ENCODE measurements at regions not wholly inside any gene's neighbourhood (a gene's known extent, or its start where the extent isn't known, plus 50 kb on each side); places are given as distances from the start of the nearest gene placed in this dataset.

- no peaks in the 10 kb centered on the region for H3K4me1 ChIP-seq (ENCODE audit: low read length)
- no peak for DNase-seq
- no peak overlapping the region for H3K4me2 ChIP-seq (ENCODE audit: low read depth, low read length, poor library complexity, severe bottlenecking)
- no peak overlapping the region for H3K27ac ChIP-seq (ENCODE audit: low read length)
- no peaks in the 10 kb centered on the region for H3K27me3 ChIP-seq (ENCODE audit: low read length)
- H3K9ac ChIP-seq (ENCODE audit: low read length): no peak overlapping the region
- H3K4me3 ChIP-seq (ENCODE audit: low read length): no peak overlapping the region
- H3K9me2 ChIP-seq (replicated peaks; ENCODE audit: insufficient read depth, low read length): no peaks in the 10 kb centered on the region
- H3K36me3 ChIP-seq (ENCODE audit: insufficient read depth, low read length): no peaks in the 10 kb centered on the region
- no peak overlapping the region for H2AFZ ChIP-seq (ENCODE audit: low read length)
- peaks cover 13% of the 10 kb centered on the region for H3K9me3 ChIP-seq (ENCODE audit: low read length)
- no peaks in the 10 kb centered on the region for H3K79me2 ChIP-seq (ENCODE audit: low read length)
- no peaks in the 10 kb centered on the region for H4K20me1 ChIP-seq (ENCODE audit: insufficient read depth, low read depth, low read length)
Observed at GRCh38 chr15:47136236-47136635, 581.1 kb upstream of the SEMA6D start.

- Histone ChIP-seq H3K27me3 (ENCODE audit: low read length) (no peaks in the 10 kb centered on the region), H3K9me3 (ENCODE audit: low read length) (peaks cover 25% of the 10 kb centered on the region), H2AFZ (ENCODE audit: low read length) (no peak overlapping the region), H3K4me3 (ENCODE audit: low read length) (no peak overlapping the region), H3K27ac (ENCODE audit: low read length) (no peak overlapping the region), H3K4me2 (ENCODE audit: low read depth, low read length, poor library complexity, severe bottlenecking) (no peak overlapping the region), H4K20me1 (ENCODE audit: insufficient read depth, low read depth, low read length) (no peaks in the 10 kb centered on the region), H3K9me2 (replicated peaks; ENCODE audit: insufficient read depth, low read length) (no peaks in the 10 kb centered on the region), H3K4me1 (ENCODE audit: low read length) (no peaks in the 10 kb centered on the region), H3K9ac (ENCODE audit: low read length) (no peak overlapping the region), H3K36me3 (ENCODE audit: insufficient read depth, low read length) (no peaks in the 10 kb centered on the region), H3K79me2 (ENCODE audit: low read length) (no peaks in the 10 kb centered on the region)
- DNase-seq: no peak
Observed at GRCh38 chr15:47139965-47140364, 577.3 kb upstream of the SEMA6D start.

GRCh38 chr15:47157827-47158226, 559.5 kb upstream of the SEMA6D start:
- no peaks in the 10 kb centered on the region for H4K20me1 ChIP-seq (ENCODE audit: insufficient read depth, low read depth, low read length)
- no peak for DNase-seq
- no peak overlapping the region for H3K9ac ChIP-seq (ENCODE audit: low read length)
- no peaks in the 10 kb centered on the region for H3K79me2 ChIP-seq (ENCODE audit: low read length)
- H3K4me1 ChIP-seq (ENCODE audit: low read length): no peaks in the 10 kb centered on the region
- no peak overlapping the region for H3K4me3 ChIP-seq (ENCODE audit: low read length)
- H3K27me3 ChIP-seq (ENCODE audit: low read length): no peaks in the 10 kb centered on the region
- H3K27ac ChIP-seq (ENCODE audit: low read length): no peak overlapping the region
- no peak overlapping the region for H2AFZ ChIP-seq (ENCODE audit: low read length)
- H3K9me2 ChIP-seq (replicated peaks; ENCODE audit: insufficient read depth, low read length): no peaks in the 10 kb centered on the region
- no peaks in the 10 kb centered on the region for H3K36me3 ChIP-seq (ENCODE audit: insufficient read depth, low read length)
- H3K9me3 ChIP-seq (ENCODE audit: low read length): peaks cover 26% of the 10 kb centered on the region
- no peak overlapping the region for H3K4me2 ChIP-seq (ENCODE audit: low read depth, low read length, poor library complexity, severe bottlenecking)

- Histone ChIP-seq H3K79me2 (ENCODE audit: low read length) (no peaks in the 10 kb centered on the region), H3K9ac (ENCODE audit: low read length) (no peak overlapping the region), H3K27me3 (ENCODE audit: low read length) (no peaks in the 10 kb centered on the region), H3K27ac (ENCODE audit: low read length) (no peak overlapping the region), H3K4me1 (ENCODE audit: low read length) (no peaks in the 10 kb centered on the region), H3K4me3 (ENCODE audit: low read length) (no peak overlapping the region), H3K9me3 (ENCODE audit: low read length) (peaks cover 24% of the 10 kb centered on the region), H3K36me3 (ENCODE audit: insufficient read depth, low read length) (no peaks in the 10 kb centered on the region), H4K20me1 (ENCODE audit: insufficient read depth, low read depth, low read length) (no peaks in the 10 kb centered on the region), H3K4me2 (ENCODE audit: low read depth, low read length, poor library complexity, severe bottlenecking) (no peak overlapping the region), H3K9me2 (replicated peaks; ENCODE audit: insufficient read depth, low read length) (no peaks in the 10 kb centered on the region), H2AFZ (ENCODE audit: low read length) (no peak overlapping the region)
- DNase-seq: no peak
Observed at GRCh38 chr15:47158573-47158972, 558.7 kb upstream of the SEMA6D start.

GRCh38 chr15:47177177-47177576, 540.1 kb upstream of the SEMA6D start:
- Histone ChIP-seq H3K4me3 (ENCODE audit: low read length) (no peak overlapping the region), H3K27ac (ENCODE audit: low read length) (no peak overlapping the region), H3K79me2 (ENCODE audit: low read length) (no peaks in the 10 kb centered on the region), H3K4me2 (ENCODE audit: low read depth, low read length, poor library complexity, severe bottlenecking) (no peak overlapping the region), H3K36me3 (ENCODE audit: insufficient read depth, low read length) (no peaks in the 10 kb centered on the region), H3K9me2 (replicated peaks; ENCODE audit: insufficient read depth, low read length) (no peaks in the 10 kb centered on the region), H2AFZ (ENCODE audit: low read length) (no peak overlapping the region), H3K9ac (ENCODE audit: low read length) (no peak overlapping the region), H3K27me3 (ENCODE audit: low read length) (no peaks in the 10 kb centered on the region), H4K20me1 (ENCODE audit: insufficient read depth, low read depth, low read length) (no peaks in the 10 kb centered on the region), H3K9me3 (ENCODE audit: low read length) (peaks cover 34% of the 10 kb centered on the region), H3K4me1 (ENCODE audit: low read length) (no peaks in the 10 kb centered on the region)
- no peak for DNase-seq

- Histone ChIP-seq H3K79me2 (ENCODE audit: low read length) (no peaks in the 10 kb centered on the region), H2AFZ (ENCODE audit: low read length) (no peak overlapping the region), H3K9me2 (replicated peaks; ENCODE audit: insufficient read depth, low read length) (no peaks in the 10 kb centered on the region), H3K27ac (ENCODE audit: low read length) (no peak overlapping the region), H3K27me3 (ENCODE audit: low read length) (no peaks in the 10 kb centered on the region), H3K4me1 (ENCODE audit: low read length) (no peaks in the 10 kb centered on the region), H3K9ac (ENCODE audit: low read length) (no peak overlapping the region), H3K4me2 (ENCODE audit: low read depth, low read length, poor library complexity, severe bottlenecking) (no peak overlapping the region), H3K4me3 (ENCODE audit: low read length) (no peak overlapping the region), H4K20me1 (ENCODE audit: insufficient read depth, low read depth, low read length) (no peaks in the 10 kb centered on the region), H3K9me3 (ENCODE audit: low read length) (peaks cover 38% of the 10 kb centered on the region), H3K36me3 (ENCODE audit: insufficient read depth, low read length) (no peaks in the 10 kb centered on the region)
- DNase-seq: no peak
Observed at GRCh38 chr15:47179988-47180387, 537.3 kb upstream of the SEMA6D start.

- no peak overlapping the region for H3K9ac ChIP-seq (ENCODE audit: low read length)
- no peak overlapping the region for H3K4me2 ChIP-seq (ENCODE audit: low read depth, low read length, poor library complexity, severe bottlenecking)
- no peak overlapping the region for H2AFZ ChIP-seq (ENCODE audit: low read length)
- H3K36me3 ChIP-seq (ENCODE audit: insufficient read depth, low read length): no peaks in the 10 kb centered on the region
- H3K4me3 ChIP-seq (ENCODE audit: low read length): no peak overlapping the region
- no peaks in the 10 kb centered on the region for H3K79me2 ChIP-seq (ENCODE audit: low read length)
- H3K27me3 ChIP-seq (ENCODE audit: low read length): no peaks in the 10 kb centered on the region
- H3K9me2 ChIP-seq (replicated peaks; ENCODE audit: insufficient read depth, low read length): no peaks in the 10 kb centered on the region
- DNase-seq: no peak
- peaks cover 22% of the 10 kb centered on the region for H3K9me3 ChIP-seq (ENCODE audit: low read length)
- H3K4me1 ChIP-seq (ENCODE audit: low read length): no peaks in the 10 kb centered on the region
- H4K20me1 ChIP-seq (ENCODE audit: insufficient read depth, low read depth, low read length): no peaks in the 10 kb centered on the region
- H3K27ac ChIP-seq (ENCODE audit: low read length): no peak overlapping the region
Observed at GRCh38 chr15:47182818-47183217, 534.5 kb upstream of the SEMA6D start.

GRCh38 chr15:47184003-47184907, 533.0 kb upstream of the SEMA6D start:
- Histone ChIP-seq H2AFZ (ENCODE audit: low read length) (no peak overlapping the region), H3K27me3 (ENCODE audit: low read length) (no peaks in the 10 kb centered on the region), H3K4me2 (ENCODE audit: low read depth, low read length, poor library complexity, severe bottlenecking) (no peak overlapping the region), H3K4me1 (ENCODE audit: low read length) (no peaks in the 10 kb centered on the region), H3K9ac (ENCODE audit: low read length) (no peak overlapping the region), H3K36me3 (ENCODE audit: insufficient read depth, low read length) (no peaks in the 10 kb centered on the region), H3K79me2 (ENCODE audit: low read length) (no peaks in the 10 kb centered on the region), H3K4me3 (ENCODE audit: low read length) (no peak overlapping the region), H3K9me3 (ENCODE audit: low read length) (peaks cover 24% of the 10 kb centered on the region), H4K20me1 (ENCODE audit: insufficient read depth, low read depth, low read length) (no peaks in the 10 kb centered on the region), H3K27ac (ENCODE audit: low read length) (no peak overlapping the region), H3K9me2 (replicated peaks; ENCODE audit: insufficient read depth, low read length) (no peaks in the 10 kb centered on the region)
- no peak for DNase-seq
